ENCODE measurements at regions not wholly inside any gene's neighbourhood (a gene's known extent, or its start where the extent isn't known, plus 50 kb on each side); places are given as distances from the start of the nearest gene placed in this dataset.

DNA sequence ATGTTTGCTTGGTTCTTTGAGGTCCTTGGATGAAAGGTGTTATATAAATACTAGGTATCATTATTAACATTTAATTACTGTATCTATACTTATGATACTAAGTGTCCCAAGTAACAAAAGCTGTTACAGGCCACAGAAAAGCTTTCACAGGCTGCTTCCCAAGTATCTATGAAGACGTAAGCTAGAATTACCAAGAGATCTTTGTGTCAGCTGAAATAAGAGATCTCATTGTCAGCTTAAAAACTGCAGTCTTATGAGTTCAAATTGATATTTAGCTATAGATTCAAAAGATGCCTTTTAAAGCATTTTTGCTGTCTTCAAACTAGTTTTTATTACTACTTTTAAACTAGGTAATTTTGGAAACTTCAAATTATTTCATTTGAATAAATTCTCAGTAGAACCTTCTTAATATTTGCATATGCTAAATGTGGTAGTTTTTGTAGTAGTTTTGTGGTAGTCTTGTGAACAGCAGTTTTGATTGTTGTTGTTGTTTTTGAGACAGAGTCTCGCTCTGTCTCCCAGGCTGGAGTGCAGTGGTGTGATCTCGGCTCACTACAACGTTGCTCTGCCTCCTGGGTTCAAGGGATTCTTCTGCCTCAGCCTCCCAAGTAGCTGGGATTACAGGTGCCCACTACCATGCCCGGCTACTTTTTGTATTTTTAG is 170.0 kb upstream of the RPL34 start:
- TF ChIP-seq, protein P1, sequence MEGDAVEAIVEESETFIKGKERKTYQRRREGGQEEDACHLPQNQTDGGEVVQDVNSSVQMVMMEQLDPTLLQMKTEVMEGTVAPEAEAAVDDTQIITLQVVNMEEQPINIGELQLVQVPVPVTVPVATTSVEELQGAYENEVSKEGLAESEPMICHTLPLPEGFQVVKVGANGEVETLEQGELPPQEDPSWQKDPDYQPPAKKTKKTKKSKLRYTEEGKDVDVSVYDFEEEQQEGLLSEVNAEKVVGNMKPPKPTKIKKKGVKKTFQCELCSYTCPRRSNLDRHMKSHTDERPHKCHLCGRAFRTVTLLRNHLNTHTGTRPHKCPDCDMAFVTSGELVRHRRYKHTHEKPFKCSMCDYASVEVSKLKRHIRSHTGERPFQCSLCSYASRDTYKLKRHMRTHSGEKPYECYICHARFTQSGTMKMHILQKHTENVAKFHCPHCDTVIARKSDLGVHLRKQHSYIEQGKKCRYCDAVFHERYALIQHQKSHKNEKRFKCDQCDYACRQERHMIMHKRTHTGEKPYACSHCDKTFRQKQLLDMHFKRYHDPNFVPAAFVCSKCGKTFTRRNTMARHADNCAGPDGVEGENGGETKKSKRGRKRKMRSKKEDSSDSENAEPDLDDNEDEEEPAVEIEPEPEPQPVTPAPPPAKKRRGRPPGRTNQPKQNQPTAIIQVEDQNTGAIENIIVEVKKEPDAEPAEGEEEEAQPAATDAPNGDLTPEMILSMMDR (IDR thresholded peaks at IDR 0.05; ENCODE audit: low read depth, low read length) = no peak
- TF ChIP-seq POLR2A (IDR thresholded peaks at IDR 0.05; ENCODE audit: extremely low read depth, insufficient read length) = no peak

Data from NB4 (cell line).